Liver (tissue), 3 donors: ENCODE measurements at regions not wholly inside any gene's neighbourhood (a gene's known extent, or its start where the extent isn't known, plus 50 kb on each side); places are given as distances from the start of the nearest gene placed in this dataset.

Source experiments
- EGR1 ChIP-seq, 2 donors: IDR thresholded peaks; 2 replicates each; pipeline ENCODE4 v1.6.1; 2016 to 2018; ENCODE audit warnings: antibody characterized with exemption in 2 of 2, low read depth in 2 of 2
- RXRA ChIP-seq, 2 donors: IDR thresholded peaks; 2 replicates each; pipeline ENCODE4 v1.6.1; 2017 to 2018; ENCODE audit warnings: antibody characterized with exemption in 2 of 2, mild to moderate bottlenecking in 1 of 2
- TF ChIP-seq, protein P1 (sequence below): fragments of 150-350 bp; IDR thresholded peaks from 2 replicates; pipeline ENCODE4 v1.5.1; 2017; ENCODE audit warnings: improper control_type of control experiment, low read depth, low read length; ENCODE audit not compliant: missing input control
- TF ChIP-seq, protein P2 (sequence below): IDR thresholded peaks from 2 replicates; pipeline ENCODE4 v1.6.1; 2016; ENCODE audit warnings: antibody characterized with exemption
- TF ChIP-seq, protein P3 (sequence below): IDR thresholded peaks from 2 replicates; pipeline ENCODE4 v1.6.1; 2016; ENCODE audit warnings: antibody characterized with exemption, mild to moderate bottlenecking
- TF ChIP-seq, protein P4 (sequence below): IDR thresholded peaks from 2 replicates; pipeline ENCODE4 v1.6.1; 2016; ENCODE audit warnings: antibody characterized with exemption
- donor health status: healthy.
- donor health status: healthy.

DNA sequence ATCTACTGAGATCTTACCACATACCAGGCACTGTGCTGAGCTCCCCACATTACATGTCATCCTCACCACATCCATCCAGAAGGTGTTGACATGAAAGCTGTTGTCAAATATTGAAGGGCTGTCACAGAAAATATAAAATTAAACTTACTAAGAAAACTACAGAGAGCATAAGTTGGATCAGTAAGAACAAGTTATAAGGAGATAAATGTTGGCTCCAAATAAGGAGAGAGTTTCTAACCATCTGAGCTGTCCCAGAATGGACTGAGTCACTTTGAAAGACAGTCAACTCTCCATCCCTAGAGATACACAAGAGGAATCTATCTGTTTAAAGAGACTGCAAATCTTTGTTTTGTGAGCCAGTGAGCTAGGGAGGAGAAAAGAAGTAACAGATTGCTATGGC is 169.8 kb downstream of the DRD1 start:
- TF ChIP-seq, protein P1, sequence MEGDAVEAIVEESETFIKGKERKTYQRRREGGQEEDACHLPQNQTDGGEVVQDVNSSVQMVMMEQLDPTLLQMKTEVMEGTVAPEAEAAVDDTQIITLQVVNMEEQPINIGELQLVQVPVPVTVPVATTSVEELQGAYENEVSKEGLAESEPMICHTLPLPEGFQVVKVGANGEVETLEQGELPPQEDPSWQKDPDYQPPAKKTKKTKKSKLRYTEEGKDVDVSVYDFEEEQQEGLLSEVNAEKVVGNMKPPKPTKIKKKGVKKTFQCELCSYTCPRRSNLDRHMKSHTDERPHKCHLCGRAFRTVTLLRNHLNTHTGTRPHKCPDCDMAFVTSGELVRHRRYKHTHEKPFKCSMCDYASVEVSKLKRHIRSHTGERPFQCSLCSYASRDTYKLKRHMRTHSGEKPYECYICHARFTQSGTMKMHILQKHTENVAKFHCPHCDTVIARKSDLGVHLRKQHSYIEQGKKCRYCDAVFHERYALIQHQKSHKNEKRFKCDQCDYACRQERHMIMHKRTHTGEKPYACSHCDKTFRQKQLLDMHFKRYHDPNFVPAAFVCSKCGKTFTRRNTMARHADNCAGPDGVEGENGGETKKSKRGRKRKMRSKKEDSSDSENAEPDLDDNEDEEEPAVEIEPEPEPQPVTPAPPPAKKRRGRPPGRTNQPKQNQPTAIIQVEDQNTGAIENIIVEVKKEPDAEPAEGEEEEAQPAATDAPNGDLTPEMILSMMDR, result no peak
- TF ChIP-seq, protein P2, sequence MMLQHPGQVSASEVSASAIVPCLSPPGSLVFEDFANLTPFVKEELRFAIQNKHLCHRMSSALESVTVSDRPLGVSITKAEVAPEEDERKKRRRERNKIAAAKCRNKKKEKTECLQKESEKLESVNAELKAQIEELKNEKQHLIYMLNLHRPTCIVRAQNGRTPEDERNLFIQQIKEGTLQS, result no peak
- TF ChIP-seq, protein P3, sequence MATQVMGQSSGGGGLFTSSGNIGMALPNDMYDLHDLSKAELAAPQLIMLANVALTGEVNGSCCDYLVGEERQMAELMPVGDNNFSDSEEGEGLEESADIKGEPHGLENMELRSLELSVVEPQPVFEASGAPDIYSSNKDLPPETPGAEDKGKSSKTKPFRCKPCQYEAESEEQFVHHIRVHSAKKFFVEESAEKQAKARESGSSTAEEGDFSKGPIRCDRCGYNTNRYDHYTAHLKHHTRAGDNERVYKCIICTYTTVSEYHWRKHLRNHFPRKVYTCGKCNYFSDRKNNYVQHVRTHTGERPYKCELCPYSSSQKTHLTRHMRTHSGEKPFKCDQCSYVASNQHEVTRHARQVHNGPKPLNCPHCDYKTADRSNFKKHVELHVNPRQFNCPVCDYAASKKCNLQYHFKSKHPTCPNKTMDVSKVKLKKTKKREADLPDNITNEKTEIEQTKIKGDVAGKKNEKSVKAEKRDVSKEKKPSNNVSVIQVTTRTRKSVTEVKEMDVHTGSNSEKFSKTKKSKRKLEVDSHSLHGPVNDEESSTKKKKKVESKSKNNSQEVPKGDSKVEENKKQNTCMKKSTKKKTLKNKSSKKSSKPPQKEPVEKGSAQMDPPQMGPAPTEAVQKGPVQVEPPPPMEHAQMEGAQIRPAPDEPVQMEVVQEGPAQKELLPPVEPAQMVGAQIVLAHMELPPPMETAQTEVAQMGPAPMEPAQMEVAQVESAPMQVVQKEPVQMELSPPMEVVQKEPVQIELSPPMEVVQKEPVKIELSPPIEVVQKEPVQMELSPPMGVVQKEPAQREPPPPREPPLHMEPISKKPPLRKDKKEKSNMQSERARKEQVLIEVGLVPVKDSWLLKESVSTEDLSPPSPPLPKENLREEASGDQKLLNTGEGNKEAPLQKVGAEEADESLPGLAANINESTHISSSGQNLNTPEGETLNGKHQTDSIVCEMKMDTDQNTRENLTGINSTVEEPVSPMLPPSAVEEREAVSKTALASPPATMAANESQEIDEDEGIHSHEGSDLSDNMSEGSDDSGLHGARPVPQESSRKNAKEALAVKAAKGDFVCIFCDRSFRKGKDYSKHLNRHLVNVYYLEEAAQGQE, result no peak
- TF ChIP-seq, protein P4, sequence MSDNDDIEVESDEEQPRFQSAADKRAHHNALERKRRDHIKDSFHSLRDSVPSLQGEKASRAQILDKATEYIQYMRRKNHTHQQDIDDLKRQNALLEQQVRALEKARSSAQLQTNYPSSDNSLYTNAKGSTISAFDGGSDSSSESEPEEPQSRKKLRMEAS, result no peak
- TF ChIP-seq EGR1 (IDR thresholded peaks at IDR 0.05; ENCODE audit: low read depth in 2 of 2), result no peak
- TF ChIP-seq RXRA (IDR thresholded peaks at IDR 0.05), result no peak
